GM18511 (cell line): ENCODE measurements at regions not wholly inside any gene's neighbourhood (a gene's known extent, or its start where the extent isn't known, plus 50 kb on each side); places are given as distances from the start of the nearest gene placed in this dataset.
"Not testable (repeated sequence)": the region's sequence is repeated elsewhere in the genome, so short reads cannot be mapped to it uniquely, and the experiment has no call there.

Experiments
- ATAC-seq: cut with Tn5 transposase; IDR thresholded peaks from one replicate; pipeline ENCODE4 v1.9.1; 2021; ENCODE audit warnings: mild to moderate bottlenecking, moderate library complexity; ENCODE audit not compliant: unreplicated experiment

DNA sequence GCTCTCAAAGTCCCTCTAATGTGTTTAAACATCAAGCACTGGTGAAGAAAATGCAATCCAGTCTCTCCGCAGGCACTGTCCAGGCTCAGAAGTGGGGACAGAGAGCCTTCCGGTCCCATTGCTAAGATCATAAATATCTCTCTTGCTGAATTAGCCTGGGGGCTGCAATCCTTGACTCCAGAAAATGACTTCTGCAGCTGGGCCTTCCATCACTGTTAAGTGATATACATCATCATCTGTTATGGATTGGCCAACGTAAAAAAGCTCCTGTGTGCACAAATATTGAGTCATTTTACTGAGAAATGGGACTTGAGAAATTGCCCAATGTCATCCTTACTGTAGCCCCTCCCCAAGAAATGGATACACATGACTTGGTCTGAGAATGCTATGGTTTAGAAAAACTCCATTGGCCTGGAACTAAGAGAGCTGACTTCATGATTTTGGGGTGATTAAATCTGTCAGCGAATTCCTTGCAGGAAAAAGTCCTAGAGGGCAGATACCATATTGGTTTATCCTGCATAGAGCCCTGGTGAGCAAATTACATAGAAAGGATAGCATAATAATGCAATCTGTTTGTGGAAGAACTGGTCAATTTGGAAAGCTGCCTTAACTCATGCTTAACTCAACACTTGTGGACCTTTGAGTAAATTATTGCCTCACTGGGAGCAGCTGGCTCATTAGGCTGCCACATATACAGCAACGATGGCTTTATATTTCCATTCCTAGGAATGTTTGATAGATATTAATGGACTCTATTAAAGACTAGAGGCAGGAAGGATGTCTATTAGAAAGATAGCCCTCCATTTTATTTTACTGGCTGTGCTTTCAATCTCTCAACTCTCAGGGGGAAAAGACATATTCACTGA, 346.1 kb downstream of the GBA3 start:
- no peak for ATAC-seq

DNA sequence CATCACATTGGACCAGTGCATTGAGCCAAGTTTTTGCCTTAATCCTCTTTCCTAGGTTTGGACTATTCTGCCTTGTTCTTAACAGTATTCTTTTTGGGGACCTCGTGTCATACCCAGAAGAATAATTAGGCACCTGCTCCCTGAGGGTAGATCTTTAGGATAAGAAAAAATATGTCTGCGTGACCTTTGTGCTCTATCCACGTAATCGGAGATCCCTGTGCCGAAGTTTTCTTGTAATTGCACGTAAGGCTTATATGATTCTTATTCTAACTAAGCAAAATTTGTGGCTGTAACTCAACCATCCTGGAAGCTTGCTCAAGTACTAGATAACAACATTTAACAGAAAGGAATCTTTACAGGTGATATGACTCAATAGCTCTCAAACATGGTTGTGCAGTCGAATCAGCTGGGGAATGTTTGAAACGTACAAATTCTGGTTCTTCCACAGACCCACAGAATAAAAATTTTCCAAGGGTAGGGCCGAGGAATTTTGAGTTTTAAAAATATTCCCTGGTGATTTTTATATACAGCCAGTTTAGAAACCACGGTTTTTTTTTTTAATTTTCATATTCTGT, 344.3 kb downstream of the GBA3 start:
- ATAC-seq, result no peak

DNA sequence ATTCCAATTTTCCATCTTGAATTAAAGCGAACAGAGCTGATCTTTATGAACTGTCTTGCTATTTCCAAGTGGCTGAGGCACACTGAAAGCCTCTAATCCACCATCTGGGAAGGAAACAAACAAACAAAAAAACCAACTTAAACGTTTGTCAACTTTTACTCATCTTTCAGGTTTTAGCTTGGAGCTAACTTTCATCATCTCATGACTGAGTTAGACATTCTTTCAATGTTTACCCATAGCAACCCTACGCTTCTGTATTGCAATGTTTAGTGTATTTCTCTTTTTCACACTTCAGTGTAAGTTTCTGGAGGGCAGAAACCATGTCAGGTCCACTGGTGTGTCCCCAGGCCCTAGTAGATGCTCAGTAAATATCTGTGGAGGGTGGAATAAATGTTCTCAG, 343.8 kb downstream of the GBA3 start:
- no peak for ATAC-seq

DNA sequence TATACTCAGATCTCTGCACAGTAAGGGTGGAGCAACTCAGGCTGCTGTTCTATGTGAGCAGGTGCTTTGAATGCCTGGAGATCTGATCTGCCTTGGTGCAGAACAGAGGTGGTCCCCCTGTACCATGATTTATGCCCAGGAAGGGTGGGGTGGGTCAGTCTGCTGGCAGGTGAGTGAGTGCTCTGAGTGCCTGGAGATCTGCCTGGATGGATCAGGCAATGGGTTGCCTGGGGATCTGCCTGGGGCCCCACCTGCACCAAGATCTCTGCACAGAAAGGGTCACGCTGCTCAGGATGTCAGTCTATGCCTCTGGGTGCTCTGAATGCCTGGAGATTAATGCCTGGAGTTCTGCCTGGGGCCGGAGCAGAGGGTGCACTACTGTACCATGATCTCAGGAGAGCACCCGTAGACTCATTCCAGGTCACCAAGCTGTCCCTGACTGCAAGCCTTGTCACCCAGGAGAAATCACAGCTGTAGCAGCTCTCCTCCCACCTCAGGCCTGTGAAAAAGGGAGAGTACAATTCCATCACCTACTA, 342.9 kb downstream of the GBA3 start:
- ATAC-seq, result no peak

DNA sequence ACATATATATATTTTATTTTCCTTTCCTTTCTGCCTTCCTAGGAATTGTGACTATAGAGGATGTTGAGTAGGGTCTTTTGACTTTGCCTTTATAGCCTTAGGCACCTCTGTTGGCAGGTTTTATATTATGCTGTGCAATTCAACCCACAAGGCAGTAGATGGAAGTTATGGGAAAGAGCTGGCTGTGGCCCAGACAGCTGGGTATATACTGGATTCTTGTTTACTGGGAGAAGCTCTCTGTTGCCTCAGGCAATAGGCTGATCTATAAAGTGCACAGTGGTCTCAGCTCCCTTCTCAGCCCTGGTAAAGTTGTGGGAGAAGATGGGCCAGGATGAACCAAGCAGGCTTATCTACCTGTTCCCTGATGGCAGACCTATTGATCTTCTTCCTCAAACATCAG, 342.0 kb downstream of the GBA3 start:
- no peak for ATAC-seq

DNA sequence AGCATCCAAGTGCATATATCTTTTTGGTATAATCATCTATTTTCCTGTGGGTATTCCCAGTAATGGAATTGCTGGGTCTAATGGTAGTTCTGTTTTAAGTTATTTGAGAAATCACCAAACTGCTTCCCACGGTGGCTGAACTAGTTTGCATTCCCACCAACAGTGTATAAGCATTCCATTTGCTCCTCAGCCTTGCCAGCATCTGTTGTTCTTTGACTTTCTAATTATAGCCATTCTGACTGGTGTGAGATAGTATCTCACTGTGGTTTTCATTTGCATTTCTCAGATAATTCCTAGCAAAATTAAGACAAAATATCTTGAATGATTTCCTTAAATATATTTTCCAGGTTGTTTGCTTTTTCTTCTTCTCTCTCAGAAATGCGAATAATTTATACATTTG, 341.1 kb downstream of the GBA3 start:
- ATAC-seq, result no peak

DNA sequence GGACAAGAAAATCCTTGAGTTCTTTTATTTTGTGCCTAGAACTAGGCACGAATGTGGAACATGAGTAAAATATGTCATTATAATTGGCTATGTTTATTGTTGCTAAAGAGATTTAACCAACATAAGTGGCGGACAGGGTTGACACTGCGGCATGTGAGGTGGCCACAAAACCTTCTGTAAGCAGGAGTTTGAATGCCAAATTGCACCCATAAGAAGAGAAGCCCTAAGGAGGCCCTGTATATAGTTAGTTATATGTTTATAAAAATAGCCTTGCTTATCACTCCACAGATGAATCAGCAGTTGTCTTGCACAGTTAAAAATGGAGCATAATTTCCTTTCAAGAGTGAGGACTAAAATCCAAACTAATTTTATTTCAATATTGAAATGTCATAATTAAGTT, 336.1 kb downstream of the GBA3 start:
- ATAC-seq, result no peak

DNA sequence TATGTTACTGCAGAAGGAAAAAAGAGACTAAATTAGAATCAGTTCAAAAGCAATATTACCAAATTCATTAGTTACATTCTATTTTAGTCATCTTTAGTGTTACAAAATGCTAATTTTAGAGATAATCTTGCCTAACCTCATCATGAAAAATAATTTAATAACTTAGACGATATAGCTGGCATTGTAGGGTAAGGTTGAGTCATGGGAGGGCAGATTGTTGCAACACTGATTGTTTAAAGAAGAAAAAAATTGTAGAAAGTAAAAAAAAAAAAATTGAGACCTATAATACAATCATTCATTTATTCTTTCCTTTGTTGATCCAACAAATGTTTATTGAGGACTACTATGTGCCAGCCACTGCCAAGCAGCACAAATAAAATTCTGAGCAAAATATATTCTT, 330.9 kb downstream of the GBA3 start:
- no peak for ATAC-seq

DNA sequence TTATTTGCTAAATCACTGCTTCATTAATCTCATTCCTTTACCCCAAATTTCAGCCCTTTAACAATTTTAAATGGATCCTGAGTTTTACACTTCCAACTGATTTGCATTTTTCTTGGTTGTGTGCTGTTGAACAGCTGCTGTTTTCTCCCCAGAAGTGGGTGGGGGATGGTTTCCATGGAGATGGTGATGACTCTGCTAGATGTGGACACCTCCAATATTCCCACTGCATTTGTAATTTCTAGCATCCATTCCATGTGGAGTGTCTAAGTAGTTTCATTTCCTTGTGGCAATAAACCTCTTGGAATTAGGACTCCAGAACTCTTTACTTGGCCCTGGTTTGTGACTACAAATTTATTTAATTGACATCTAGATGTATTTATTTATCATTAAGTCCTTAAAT, 330.4 kb downstream of the GBA3 start:
- no peak for ATAC-seq

DNA sequence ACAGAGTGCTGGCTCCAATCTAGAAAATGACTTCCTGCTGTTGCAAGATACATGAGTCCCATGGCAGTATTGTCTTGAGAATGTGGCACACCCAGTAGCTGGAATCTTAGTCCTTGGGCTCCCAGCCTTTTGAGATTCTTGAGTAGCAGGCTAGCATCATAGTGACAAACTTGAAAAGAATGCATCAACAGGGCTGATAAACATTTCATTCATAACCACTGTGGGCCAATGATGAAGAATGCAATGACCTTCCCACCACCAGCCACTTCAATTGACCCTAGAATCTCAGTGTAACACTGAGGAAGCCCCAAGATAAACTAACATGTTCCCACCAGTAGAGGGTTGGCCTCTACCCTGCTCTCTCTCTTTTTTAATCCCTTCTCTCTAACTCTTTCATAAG, 329.3 kb downstream of the GBA3 start:
- no peak for ATAC-seq

DNA sequence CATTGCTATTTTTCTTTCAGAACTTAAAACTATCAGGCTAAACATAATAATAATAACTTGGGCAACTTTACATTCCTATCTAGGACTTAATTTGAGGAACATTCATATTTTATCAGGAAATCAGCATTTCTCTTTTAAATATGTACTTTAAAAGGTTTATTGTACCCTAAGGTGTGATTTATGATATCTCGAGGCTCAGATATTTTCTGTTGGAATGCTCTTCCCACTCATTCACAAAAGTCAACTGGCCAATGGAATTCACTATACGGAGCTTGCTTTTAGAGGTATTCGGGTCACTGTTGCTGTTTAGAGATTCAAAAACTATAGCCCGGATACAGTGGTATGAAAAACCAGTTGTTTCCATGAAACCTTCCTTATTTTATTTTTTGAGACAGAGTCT, 328.3 kb downstream of the GBA3 start:
- no peak for ATAC-seq

DNA sequence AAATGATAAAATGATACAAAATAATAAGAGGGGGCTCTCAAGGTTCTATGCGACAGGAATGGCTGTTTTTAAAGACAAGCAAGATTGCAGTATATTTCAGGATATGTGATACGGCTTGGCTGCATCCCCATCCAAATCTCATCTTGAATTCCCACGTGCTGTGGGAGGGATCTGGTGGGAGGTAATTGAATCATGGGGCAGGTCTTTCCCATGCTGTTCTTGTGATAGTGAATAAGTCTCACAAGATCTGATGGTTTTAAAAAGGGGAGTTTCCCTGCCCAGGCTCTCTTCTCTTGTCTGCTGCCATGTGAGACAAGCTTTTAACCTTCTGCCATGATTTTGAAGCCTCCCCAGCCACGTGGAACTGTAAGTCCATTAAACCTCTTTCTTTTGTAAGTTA, 327.7 kb downstream of the GBA3 start:
- not testable (repeated sequence) for ATAC-seq

DNA sequence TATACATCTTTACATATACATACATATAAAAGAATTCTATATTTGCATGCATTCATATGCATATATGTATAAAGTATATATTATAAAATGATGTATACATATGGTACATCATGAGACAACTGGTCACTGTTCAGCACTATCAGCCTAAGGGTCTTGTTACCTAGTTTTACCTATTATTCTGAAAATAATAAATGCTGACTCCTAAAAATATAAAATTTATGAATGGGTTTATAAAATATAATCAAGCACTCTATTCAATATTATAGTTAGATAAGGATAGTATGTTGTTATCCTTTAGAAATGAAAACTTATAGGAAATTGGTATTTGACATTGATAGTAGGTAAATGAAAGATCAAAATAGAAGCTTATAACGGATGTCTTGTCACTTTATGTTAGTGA, 324.2 kb downstream of the GBA3 start:
- no peak for ATAC-seq

DNA sequence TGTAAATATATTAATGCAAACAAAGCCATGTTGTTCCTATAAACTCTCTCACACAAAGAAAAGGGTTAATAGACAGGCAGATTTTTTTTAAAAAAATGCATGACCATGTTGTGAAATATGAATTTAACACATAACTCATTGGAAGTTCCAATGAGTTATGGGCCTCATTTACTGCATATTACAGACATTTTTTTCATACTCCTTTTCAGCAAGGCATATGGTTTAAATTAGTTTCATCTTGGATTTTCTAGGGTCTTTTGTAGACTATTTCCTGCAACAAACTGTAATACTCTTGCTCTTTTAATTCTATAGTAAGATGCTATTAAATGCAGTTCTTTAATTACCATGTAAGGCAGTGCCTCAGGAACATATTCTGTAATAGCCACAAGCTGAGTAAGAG, 323.1 kb downstream of the GBA3 start:
- no peak for ATAC-seq

DNA sequence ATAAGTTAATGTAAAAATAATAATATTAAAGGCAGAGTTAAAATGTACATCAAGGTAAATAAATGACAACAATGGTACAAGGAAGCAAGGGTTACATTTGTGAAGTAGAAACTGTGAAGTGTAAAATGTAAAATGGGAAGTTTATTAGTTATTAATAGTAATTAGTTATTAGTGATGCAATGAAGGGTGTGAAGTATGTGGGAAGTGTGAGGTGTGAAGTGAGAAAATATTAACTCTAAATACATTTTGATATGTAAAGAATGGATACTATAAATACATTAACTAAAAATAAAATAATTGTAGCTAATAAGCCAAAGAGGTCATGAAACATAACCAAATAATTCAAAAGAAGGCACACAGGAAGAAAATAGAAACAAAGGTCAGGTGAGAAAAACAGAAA, 316.4 kb downstream of the GBA3 start:
- no peak for ATAC-seq

DNA sequence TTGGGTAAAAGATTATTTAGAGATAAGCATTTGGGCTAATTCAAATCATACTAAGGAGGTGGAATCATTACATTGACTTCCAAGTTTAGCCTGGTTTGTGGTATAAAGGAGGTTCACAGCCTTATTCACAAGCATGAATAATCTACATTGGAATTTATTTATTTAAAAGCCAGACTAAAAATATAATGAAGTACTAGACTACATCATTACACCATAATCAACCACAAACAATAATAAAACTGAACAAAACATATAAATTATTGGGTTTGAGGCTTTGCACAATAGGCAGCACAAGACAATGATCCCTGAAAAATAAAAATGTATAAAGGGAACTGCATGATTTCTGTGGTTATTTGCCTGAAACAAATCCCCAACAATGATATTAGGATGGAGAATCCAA, 314.0 kb downstream of the GBA3 start:
- ATAC-seq, result no peak

DNA sequence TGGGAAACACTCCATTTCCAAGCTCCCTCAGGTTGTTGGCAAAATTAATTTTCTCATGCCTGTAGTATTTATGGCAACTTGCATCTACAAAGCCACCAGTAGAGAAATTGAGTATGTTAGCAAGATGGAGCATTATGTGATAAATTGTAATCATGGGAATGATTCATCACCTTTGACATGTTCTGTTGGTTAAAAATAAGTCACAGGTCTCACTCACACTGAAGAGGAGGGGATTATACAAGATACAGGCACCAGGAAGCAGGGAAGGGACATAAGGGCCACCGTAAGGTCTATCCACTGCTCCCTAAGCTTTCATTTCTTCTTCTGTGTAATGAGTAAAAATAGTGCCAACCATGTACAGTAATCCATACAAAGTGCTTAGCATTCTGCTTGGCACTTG, 313.0 kb downstream of the GBA3 start:
- ATAC-seq, result no peak

DNA sequence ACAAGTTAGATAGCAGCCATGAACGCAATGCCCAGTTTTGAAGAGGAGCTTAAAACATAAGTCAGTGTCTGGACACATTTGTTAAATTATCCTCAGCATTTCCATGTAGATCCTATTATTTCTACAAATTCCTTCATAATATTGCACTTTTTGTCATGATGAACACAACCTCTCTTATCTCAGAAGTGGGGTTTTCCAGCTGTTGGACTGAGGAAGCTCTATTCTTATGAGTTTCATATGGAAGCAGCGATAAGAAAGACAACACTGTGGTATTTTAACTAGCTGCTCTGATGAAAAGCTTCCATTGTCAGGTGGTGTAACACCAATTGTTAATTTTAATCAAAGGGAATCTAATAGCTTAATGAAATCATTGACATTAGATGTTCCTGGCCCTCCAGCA, 308.7 kb downstream of the GBA3 start:
- no peak for ATAC-seq

DNA sequence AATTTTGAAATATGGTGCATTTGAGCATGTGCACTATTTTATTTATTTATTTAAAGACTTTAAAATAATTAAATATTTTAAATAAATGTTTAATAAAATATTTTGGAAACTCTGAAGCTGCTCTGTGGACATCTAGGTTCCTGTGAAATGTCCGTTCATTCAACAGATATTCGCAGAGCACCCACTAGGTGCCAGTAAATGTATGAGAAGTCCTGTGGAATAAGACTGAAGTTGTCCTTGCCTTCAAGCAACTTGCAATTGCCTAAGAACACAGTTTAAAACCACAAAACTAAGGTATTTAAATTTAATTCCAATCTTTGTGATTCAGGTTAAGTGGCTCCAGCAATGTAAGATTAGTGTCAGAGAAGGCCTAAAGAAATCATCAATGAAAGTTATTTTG, 306.7 kb downstream of the GBA3 start:
- ATAC-seq, result no peak

DNA sequence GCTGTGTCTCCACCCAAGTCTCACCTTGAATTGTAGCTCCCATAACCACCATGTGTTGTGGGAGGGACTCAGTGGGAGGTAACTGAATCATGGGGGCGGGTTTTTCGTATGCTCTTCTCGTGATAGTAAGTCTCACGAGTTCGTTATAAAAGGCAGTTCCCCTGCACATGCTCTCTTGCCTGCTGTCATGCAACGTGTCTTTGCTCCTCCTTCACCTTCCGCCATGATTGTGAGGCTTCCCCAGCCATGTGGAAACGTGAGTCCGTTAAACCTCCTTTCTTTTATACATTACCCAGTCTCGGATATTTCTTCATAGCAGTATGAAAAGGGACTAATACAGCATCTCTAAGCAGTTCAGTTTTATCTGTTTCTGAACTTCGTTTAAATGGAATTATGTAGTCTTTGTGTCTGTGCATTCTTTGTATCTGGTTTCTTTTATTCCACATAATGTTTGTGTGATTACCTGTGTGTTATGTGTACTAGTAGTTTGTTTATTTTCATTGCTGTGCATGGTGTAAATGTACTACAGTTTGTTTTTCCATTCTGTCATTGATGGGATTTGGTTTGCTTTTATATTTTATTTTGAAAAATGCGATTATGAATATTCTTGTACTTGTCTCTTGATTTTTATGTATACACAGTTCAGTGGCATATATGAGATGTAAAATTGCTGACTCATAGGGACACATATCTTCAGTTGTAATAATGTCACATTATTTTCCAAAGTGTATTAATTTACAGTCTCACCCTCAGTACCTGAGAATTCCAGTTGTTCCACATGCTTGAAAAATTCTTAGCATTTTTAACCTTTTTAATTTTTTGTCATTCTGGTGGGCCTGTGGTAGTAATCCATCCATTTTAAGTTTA, 304.9 kb downstream of the GBA3 start:
- ATAC-seq, result no peak

DNA sequence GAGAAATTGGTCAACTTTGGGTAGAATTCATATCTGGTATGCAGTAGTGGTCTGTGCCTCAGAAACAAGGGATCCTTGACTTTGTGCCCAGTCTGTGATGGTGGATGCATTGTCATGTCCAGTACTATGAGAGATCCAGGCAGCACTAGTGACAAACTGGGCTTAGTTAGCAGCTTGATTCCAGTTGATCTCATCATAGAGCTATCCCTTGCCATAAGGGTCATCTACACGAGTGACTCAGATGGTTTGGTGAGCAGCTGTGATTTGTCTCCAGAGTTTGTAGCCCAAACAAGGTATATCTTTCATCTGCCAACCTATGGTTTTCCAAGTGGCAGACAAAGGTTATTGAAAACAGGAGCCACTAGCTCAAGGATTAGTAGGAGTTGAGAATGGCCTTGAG, 298.8 kb downstream of the GBA3 start:
- ATAC-seq, result no peak

DNA sequence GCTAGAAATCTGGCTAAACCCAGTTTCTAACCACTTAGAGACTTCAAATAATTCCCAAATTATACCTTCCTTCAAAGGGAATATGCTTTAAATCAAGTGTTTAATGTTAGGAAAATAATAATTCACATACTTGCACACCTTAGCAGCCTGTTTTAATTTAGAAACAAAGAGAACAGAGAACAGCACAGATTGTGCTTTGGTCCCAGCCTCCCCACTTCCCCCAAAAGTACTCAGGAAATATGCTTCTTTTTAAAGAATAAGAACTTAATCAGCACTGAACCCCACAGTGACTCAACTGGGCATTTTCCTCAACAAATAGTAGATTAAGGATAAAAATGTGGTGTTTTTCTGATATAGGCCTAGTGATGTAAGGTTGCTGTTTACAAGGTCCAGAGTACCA, 295.8 kb downstream of the GBA3 start:
- ATAC-seq, result no peak
